Liver (tissue), 3 donors: ENCODE measurements at regions not wholly inside any gene's neighbourhood (a gene's known extent, or its start where the extent isn't known, plus 50 kb on each side); places are given as distances from the start of the nearest gene placed in this dataset.

ENCODE experiments used
- EGR1 ChIP-seq, 2 donors: IDR thresholded peaks; 2 replicates each; pipeline ENCODE4 v1.6.1; 2016 to 2018; ENCODE audit warnings: antibody characterized with exemption in 2 of 2, low read depth in 2 of 2
- FOXA1 ChIP-seq: IDR thresholded peaks from 2 replicates; pipeline ENCODE4 v1.6.1; 2016; ENCODE audit warnings: antibody characterized with exemption
- GABPA ChIP-seq, 2 donors: IDR thresholded peaks in 1 of 2; conservative IDR thresholded peaks in 1 of 2; 2 replicates each; pipeline ENCODE4 v1.6.1; 2016; ENCODE audit warnings: antibody characterized with exemption in 2 of 2, mild to moderate bottlenecking in 1 of 2, moderate library complexity in 1 of 2
- JUND ChIP-seq, 2 donors: IDR thresholded peaks; 2 replicates each; pipeline ENCODE4 v1.6.1; 2016; ENCODE audit warnings: antibody characterized with exemption in 2 of 2
- RAD21 ChIP-seq, 2 donors: IDR thresholded peaks; 2 replicates each; pipeline ENCODE4 v1.6.1; 2016; ENCODE audit warnings: antibody characterized with exemption in 2 of 2, mild to moderate bottlenecking in 2 of 2
- SP1 ChIP-seq: IDR thresholded peaks from 2 replicates; pipeline ENCODE4 v1.6.1; 2018; ENCODE audit warnings: antibody characterized with exemption, mild to moderate bottlenecking
- TAF1 ChIP-seq: conservative IDR thresholded peaks from 2 replicates; pipeline ENCODE4 v1.6.1; 2016; ENCODE audit warnings: antibody characterized with exemption, mild to moderate bottlenecking
- YY1 ChIP-seq: IDR thresholded peaks from 2 replicates; pipeline ENCODE4 v1.6.1; 2016; ENCODE audit warnings: antibody characterized with exemption, mild to moderate bottlenecking
- TF ChIP-seq, protein P1 (sequence below): IDR thresholded peaks from 2 replicates; pipeline ENCODE4 v1.6.1; 2016; ENCODE audit warnings: antibody characterized with exemption
- TF ChIP-seq, protein P2 (sequence below): fragments of 150-350 bp; IDR thresholded peaks from 2 replicates; pipeline ENCODE4 v1.5.1; 2017; ENCODE audit warnings: improper control_type of control experiment, low read depth, low read length; ENCODE audit not compliant: missing input control
- TF ChIP-seq, protein P3 (sequence below): IDR thresholded peaks from 2 replicates; pipeline ENCODE4 v1.6.1; 2016; ENCODE audit warnings: antibody characterized with exemption
- TF ChIP-seq, protein P4 (sequence below): IDR thresholded peaks from 2 replicates; pipeline ENCODE4 v1.6.1; 2016; ENCODE audit warnings: antibody characterized with exemption, mild to moderate bottlenecking
- donor health status: healthy.
- donor health status: healthy.

DNA sequence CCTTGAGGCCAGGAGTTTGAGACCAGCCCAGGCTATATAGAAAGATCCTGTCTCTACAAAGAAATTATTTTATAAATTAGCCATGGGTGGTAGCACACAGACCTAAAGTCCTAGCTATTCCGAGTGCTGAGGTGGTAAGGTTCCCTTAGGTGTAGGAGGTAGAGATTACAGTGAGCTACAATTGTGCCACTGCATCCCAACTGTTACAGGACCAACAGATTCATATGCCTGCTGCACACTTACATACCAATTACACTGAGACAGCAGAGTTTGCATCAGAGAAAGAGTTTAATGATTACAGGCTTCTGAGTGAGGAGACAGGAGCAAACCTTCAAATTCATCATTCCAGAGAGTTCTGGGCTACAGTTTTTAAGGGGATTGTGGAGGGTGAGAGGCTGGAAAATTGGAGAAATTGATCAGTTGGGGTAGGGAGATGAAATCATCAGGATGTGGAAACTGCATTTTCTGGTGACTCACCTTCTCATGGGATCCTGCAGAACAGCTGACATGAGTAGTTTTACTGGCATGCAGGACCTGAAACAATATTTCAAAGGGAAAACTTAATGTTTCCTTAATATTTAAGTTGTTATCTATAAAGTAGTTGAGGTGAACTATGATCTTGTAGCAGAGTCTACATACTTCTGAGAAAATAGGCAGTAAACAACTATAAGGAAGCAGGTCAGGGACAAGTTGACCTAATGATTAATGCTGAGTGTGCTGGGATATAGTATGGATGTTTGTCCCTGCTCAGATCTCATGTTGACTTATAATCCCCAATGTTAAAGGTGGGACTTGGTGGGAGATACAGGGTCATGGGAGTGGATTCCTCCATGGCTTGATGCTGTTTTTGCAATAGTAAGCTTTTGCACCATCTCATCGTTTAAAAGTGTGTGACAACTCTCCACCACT is 54.7 kb downstream of the ANXA2R start:
- TF ChIP-seq GABPA (IDR thresholded peaks at IDR 0.05 in 1 of 2, conservative IDR thresholded peaks at IDR 0.05 in 1 of 2): no peak
- TF ChIP-seq, protein P1, sequence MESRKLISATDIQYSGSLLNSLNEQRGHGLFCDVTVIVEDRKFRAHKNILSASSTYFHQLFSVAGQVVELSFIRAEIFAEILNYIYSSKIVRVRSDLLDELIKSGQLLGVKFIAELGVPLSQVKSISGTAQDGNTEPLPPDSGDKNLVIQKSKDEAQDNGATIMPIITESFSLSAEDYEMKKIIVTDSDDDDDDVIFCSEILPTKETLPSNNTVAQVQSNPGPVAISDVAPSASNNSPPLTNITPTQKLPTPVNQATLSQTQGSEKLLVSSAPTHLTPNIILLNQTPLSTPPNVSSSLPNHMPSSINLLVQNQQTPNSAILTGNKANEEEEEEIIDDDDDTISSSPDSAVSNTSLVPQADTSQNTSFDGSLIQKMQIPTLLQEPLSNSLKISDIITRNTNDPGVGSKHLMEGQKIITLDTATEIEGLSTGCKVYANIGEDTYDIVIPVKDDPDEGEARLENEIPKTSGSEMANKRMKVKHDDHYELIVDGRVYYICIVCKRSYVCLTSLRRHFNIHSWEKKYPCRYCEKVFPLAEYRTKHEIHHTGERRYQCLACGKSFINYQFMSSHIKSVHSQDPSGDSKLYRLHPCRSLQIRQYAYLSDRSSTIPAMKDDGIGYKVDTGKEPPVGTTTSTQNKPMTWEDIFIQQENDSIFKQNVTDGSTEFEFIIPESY: no peak
- TF ChIP-seq, protein P2, sequence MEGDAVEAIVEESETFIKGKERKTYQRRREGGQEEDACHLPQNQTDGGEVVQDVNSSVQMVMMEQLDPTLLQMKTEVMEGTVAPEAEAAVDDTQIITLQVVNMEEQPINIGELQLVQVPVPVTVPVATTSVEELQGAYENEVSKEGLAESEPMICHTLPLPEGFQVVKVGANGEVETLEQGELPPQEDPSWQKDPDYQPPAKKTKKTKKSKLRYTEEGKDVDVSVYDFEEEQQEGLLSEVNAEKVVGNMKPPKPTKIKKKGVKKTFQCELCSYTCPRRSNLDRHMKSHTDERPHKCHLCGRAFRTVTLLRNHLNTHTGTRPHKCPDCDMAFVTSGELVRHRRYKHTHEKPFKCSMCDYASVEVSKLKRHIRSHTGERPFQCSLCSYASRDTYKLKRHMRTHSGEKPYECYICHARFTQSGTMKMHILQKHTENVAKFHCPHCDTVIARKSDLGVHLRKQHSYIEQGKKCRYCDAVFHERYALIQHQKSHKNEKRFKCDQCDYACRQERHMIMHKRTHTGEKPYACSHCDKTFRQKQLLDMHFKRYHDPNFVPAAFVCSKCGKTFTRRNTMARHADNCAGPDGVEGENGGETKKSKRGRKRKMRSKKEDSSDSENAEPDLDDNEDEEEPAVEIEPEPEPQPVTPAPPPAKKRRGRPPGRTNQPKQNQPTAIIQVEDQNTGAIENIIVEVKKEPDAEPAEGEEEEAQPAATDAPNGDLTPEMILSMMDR: no peak
- no peak for TF ChIP-seq YY1
- no peak for TF ChIP-seq JUND (IDR thresholded peaks at IDR 0.05)
- TF ChIP-seq TAF1: no peak
- TF ChIP-seq SP1: no peak
- TF ChIP-seq, protein P3, sequence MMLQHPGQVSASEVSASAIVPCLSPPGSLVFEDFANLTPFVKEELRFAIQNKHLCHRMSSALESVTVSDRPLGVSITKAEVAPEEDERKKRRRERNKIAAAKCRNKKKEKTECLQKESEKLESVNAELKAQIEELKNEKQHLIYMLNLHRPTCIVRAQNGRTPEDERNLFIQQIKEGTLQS: no peak
- TF ChIP-seq, protein P4, sequence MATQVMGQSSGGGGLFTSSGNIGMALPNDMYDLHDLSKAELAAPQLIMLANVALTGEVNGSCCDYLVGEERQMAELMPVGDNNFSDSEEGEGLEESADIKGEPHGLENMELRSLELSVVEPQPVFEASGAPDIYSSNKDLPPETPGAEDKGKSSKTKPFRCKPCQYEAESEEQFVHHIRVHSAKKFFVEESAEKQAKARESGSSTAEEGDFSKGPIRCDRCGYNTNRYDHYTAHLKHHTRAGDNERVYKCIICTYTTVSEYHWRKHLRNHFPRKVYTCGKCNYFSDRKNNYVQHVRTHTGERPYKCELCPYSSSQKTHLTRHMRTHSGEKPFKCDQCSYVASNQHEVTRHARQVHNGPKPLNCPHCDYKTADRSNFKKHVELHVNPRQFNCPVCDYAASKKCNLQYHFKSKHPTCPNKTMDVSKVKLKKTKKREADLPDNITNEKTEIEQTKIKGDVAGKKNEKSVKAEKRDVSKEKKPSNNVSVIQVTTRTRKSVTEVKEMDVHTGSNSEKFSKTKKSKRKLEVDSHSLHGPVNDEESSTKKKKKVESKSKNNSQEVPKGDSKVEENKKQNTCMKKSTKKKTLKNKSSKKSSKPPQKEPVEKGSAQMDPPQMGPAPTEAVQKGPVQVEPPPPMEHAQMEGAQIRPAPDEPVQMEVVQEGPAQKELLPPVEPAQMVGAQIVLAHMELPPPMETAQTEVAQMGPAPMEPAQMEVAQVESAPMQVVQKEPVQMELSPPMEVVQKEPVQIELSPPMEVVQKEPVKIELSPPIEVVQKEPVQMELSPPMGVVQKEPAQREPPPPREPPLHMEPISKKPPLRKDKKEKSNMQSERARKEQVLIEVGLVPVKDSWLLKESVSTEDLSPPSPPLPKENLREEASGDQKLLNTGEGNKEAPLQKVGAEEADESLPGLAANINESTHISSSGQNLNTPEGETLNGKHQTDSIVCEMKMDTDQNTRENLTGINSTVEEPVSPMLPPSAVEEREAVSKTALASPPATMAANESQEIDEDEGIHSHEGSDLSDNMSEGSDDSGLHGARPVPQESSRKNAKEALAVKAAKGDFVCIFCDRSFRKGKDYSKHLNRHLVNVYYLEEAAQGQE: no peak
- no peak for TF ChIP-seq RAD21 (IDR thresholded peaks at IDR 0.05)
- TF ChIP-seq EGR1 (IDR thresholded peaks at IDR 0.05; ENCODE audit: low read depth in 2 of 2): no peak
- TF ChIP-seq FOXA1: no peak
